ENCODE measurements at regions not wholly inside any gene's neighbourhood (a gene's known extent, or its start where the extent isn't known, plus 50 kb on each side); places are given as distances from the start of the nearest gene placed in this dataset.
"Not testable (repeated sequence)": the region's sequence is repeated elsewhere in the genome, so short reads cannot be mapped to it uniquely, and the experiment has no call there.

GRCh38 chr16:9627427-9627826 lies 536.0 kb downstream of the HAPSTR1 start:
- no peak overlapping the region for H3K27ac Mint-ChIP-seq
- TF ChIP-seq CTCF (IDR thresholded peaks at IDR 0.05; ENCODE audit: unreplicated experiment in 3 of 3): no peak
- H3K27me3 Mint-ChIP-seq (ENCODE audit: low read depth): peaks cover 7% of the 10 kb centered on the region
- H3K4me1 Mint-ChIP-seq: no peaks in the 10 kb centered on the region
- H3K9me3 Mint-ChIP-seq: peaks cover 7% of the 10 kb centered on the region
- H3K36me3 Mint-ChIP-seq (ENCODE audit: low read depth): no peaks in the 10 kb centered on the region
- H3K4me3 Mint-ChIP-seq: no peak overlapping the region

GRCh38 chr16:9630119-9630518 lies 538.7 kb downstream of the HAPSTR1 start:
- Mint-ChIP-seq H3K4me3 (no peak overlapping the region), H3K4me1 (no peaks in the 10 kb centered on the region), H3K9me3 (peaks cover 22% of the 10 kb centered on the region), H3K36me3 (ENCODE audit: low read depth) (no peaks in the 10 kb centered on the region), H3K27ac (no peak overlapping the region), H3K27me3 (ENCODE audit: low read depth) (peaks cover 7% of the 10 kb centered on the region)
- TF ChIP-seq CTCF (IDR thresholded peaks at IDR 0.05; ENCODE audit: unreplicated experiment in 3 of 3): no peak

- H3K27me3 Mint-ChIP-seq (ENCODE audit: low read depth): peaks cover 7% of the 10 kb centered on the region
- H3K4me3 Mint-ChIP-seq: no peak overlapping the region
- H3K27ac Mint-ChIP-seq: no peak overlapping the region
- no peaks in the 10 kb centered on the region for H3K4me1 Mint-ChIP-seq
- TF ChIP-seq CTCF (IDR thresholded peaks at IDR 0.05; ENCODE audit: unreplicated experiment in 3 of 3): no peak
- H3K9me3 Mint-ChIP-seq: peaks cover 22% of the 10 kb centered on the region
- no peaks in the 10 kb centered on the region for H3K36me3 Mint-ChIP-seq (ENCODE audit: low read depth)
Measured at GRCh38 chr16:9630985-9631384, 539.5 kb downstream of the HAPSTR1 start.

GRCh38 chr16:9633844-9634243 lies 542.4 kb downstream of the HAPSTR1 start:
- no peak for TF ChIP-seq CTCF (IDR thresholded peaks at IDR 0.05; ENCODE audit: unreplicated experiment in 3 of 3)
- Mint-ChIP-seq H3K4me3 (no peak overlapping the region), H3K4me1 (no peaks in the 10 kb centered on the region), H3K36me3 (ENCODE audit: low read depth) (no peaks in the 10 kb centered on the region), H3K27ac (no peak overlapping the region), H3K27me3 (ENCODE audit: low read depth) (peaks cover 8% of the 10 kb centered on the region), H3K9me3 (peaks cover 24% of the 10 kb centered on the region)

- not testable (repeated sequence) for H3K36me3 Mint-ChIP-seq (ENCODE audit: low read depth); H3K4me1 Mint-ChIP-seq; H3K4me3 Mint-ChIP-seq; H3K27ac Mint-ChIP-seq; H3K27me3 Mint-ChIP-seq (ENCODE audit: low read depth)
- peaks cover 26% of the 10 kb centered on the region for H3K9me3 Mint-ChIP-seq
Measured at GRCh38 chr16:9635150-9635720, 543.8 kb downstream of the HAPSTR1 start.

GRCh38 chr16:9644258-9644657 lies 538.0 kb downstream of the GRIN2A start:
- H3K36me3 Mint-ChIP-seq (ENCODE audit: low read depth): no peaks in the 10 kb centered on the region
- H3K9me3 Mint-ChIP-seq: peaks cover 2% of the 10 kb centered on the region
- H3K4me3 Mint-ChIP-seq: no peak overlapping the region
- H3K27me3 Mint-ChIP-seq (ENCODE audit: low read depth): peaks cover 18% of the 10 kb centered on the region
- no peak for TF ChIP-seq CTCF (IDR thresholded peaks at IDR 0.05; ENCODE audit: unreplicated experiment in 3 of 3)
- H3K27ac Mint-ChIP-seq: no peak overlapping the region
- H3K4me1 Mint-ChIP-seq: no peaks in the 10 kb centered on the region
